Astrocyte (in vitro differentiated cells and primary cell): ENCODE measurements at regions not wholly inside any gene's neighbourhood (a gene's known extent, or its start where the extent isn't known, plus 50 kb on each side); places are given as distances from the start of the nearest gene placed in this dataset.

Source experiments
- CTCF ChIP-seq: IDR thresholded peaks from 2 replicates; pipeline ENCODE4 v1.5.1; 2011; ENCODE audit warnings: low read depth, mild to moderate bottlenecking, inconsistent platforms, low read length, moderate library complexity; ENCODE audit not compliant: insufficient read depth
- EZH2 ChIP-seq: IDR thresholded peaks from 2 replicates; pipeline ENCODE4 v1.6.1; 2012; ENCODE audit warnings: mild to moderate bottlenecking, low read length, inconsistent platforms; ENCODE audit not compliant: insufficient read depth

- no peak for TF ChIP-seq CTCF
- TF ChIP-seq EZH2, result no peak
Measured at GRCh38 chr2:53231908-53232307, 535.7 kb upstream of the CHAC2 start.
